WI38 (cell line): ENCODE measurements at regions not wholly inside any gene's neighbourhood (a gene's known extent, or its start where the extent isn't known, plus 50 kb on each side); places are given as distances from the start of the nearest gene placed in this dataset.

Experiments
- H3K4me3 ChIP-seq: 2 replicates; pipeline ENCODE4 v1.5.1; 2011; ENCODE audit warnings: low read depth, mild to moderate bottlenecking, control low read depth, low read length
- CTCF ChIP-seq: IDR thresholded peaks from 2 replicates; pipeline ENCODE4 v1.5.1; 2012; ENCODE audit warnings: low read depth, mild to moderate bottlenecking, control low read depth, low read length

- H3K4me3 ChIP-seq = no peak overlapping the region
- TF ChIP-seq CTCF = no peak
Observed at GRCh38 chr11:44510372-44510771, 55.1 kb upstream of the CD82 start.

- no peak for TF ChIP-seq CTCF
- no peak overlapping the region for H3K4me3 ChIP-seq
Observed at GRCh38 chr11:44512818-44513217, 52.6 kb upstream of the CD82 start.

- no peak for TF ChIP-seq CTCF
Observed at GRCh38 chr11:44515048-44515447, 50.4 kb upstream of the CD82 start.

More at GRCh38 chr11:44515048-44515447, 50.4 kb upstream of the CD82 start:
- H3K4me3 ChIP-seq = no peak overlapping the region
